Breast epithelium (tissue), 4 donors: ENCODE measurements at regions not wholly inside any gene's neighbourhood (a gene's known extent, or its start where the extent isn't known, plus 50 kb on each side); places are given as distances from the start of the nearest gene placed in this dataset.

Experiments
- DNase-seq, 2 donors: peaks; one replicate each; pipeline ENCODE4 v3.0.0-alpha.2; 2019; ENCODE audit warnings: low spot score in 2 of 2
- H3K27ac ChIP-seq, 2 donors: fragments of 200-600 bp; sonication (generic) in 1 of 2; one replicate each; pipeline ENCODE4 v1.5.1; 2016 to 2019; ENCODE audit warnings: mild to moderate bottlenecking in 1 of 2
- H3K27me3 ChIP-seq, 2 donors: fragments of 200-600 bp; sonication (generic) in 1 of 2; one replicate each; pipeline versions ENCODE4 v1.5.1 to v1.6.0; 2017 to 2019; ENCODE audit warnings: control low read depth in 1 of 2, mild to moderate bottlenecking in 1 of 2
- H3K36me3 ChIP-seq: fragments of 200-600 bp; one replicate; pipeline ENCODE4 v1.5.1; 2019
- H3K4me1 ChIP-seq, 2 donors: fragments of 200-600 bp; sonication (generic); one replicate each; pipeline ENCODE4 v1.5.1; 2016 to 2019; ENCODE audit warnings: control low read depth in 1 of 2
- H3K4me3 ChIP-seq, 3 donors: fragments of 200-600 bp; sonication (generic); 1 replicate in 2 of 3; 2 replicates in 1 of 3; pipeline ENCODE4 v1.5.1; 2016 to 2019; ENCODE audit warnings: mild to moderate bottlenecking in 3 of 3, moderate library complexity in 2 of 3
- H3K9me3 ChIP-seq, 2 donors: fragments of 200-600 bp; sonication (generic) in 1 of 2; one replicate each; pipeline ENCODE4 v1.5.1; 2016 to 2019; ENCODE audit warnings: control low read depth in 1 of 2
- CTCF ChIP-seq, 3 donors: fragments of 450-650 bp; IDR thresholded peaks; one replicate each; pipeline ENCODE4 v1.5.1; 2016 to 2017; ENCODE audit warnings: antibody characterized with exemption in 3 of 3, mild to moderate bottlenecking in 3 of 3, moderate library complexity in 3 of 3
- POLR2A ChIP-seq: fragments of 450-650 bp; IDR thresholded peaks from one replicate; pipeline ENCODE4 v1.6.1; 2016; ENCODE audit warnings: antibody characterized with exemption, mild to moderate bottlenecking, moderate library complexity
- POLR2AphosphoS5 ChIP-seq, 3 donors: sonication (generic); formaldehyde crosslinking; IDR thresholded peaks; one replicate each; pipeline ENCODE4 v1.6.1; 2017; ENCODE audit warnings: antibody characterized with exemption in 3 of 3
- intact Hi-C: fragments of 100-400 bp; cut with DNase I; formaldehyde crosslinking; loops from one replicate; pipeline ENCODE4 v1.15.1; 2023; ENCODE audit warnings: low total_unique reads

DNA sequence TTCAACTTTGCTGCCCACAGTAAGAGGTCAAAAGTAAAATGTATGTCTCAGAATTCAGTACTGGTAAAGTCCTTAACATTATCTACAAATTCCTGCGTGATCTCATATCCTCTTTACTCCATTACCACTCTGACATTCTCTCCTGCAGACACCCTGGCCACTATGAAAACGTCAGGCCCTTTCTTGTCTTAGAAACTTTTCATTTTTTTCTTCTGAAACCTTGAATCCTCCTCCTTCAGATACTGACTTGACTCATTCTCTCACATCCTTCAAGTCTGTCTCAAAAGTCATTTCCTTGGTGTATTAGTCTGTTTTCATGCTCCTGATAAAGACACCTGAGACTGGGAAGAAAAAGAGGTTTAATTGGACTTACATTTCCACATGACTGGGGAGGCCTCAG, 262.3 kb downstream of the POU4F1 start:
- H3K4me3 ChIP-seq: no peak overlapping the region
- no peak overlapping the region for H3K27ac ChIP-seq
- no peaks in the 10 kb centered on the region for H3K27me3 ChIP-seq
- intact Hi-C loops: no loop called here
- no peaks in the 10 kb centered on the region for H3K4me1 ChIP-seq
- TF ChIP-seq POLR2A (no peak), CTCF (IDR thresholded peaks at IDR 0.05) (no peak), POLR2AphosphoS5 (IDR thresholded peaks at IDR 0.05) (no peak)
- no peaks in the 10 kb centered on the region for H3K9me3 ChIP-seq
- no peaks in the 10 kb centered on the region for H3K36me3 ChIP-seq
- no peak for DNase-seq

GRCh38 chr13:78339927-78340326, 263.4 kb downstream of the POU4F1 start:
- Histone ChIP-seq H3K27me3 (no peaks in the 10 kb centered on the region), H3K36me3 (no peaks in the 10 kb centered on the region), H3K9me3 (no peaks in the 10 kb centered on the region), H3K4me3 (no peak overlapping the region), H3K27ac (no peak overlapping the region), H3K4me1 (no peaks in the 10 kb centered on the region)
- no peak for TF ChIP-seq POLR2AphosphoS5 (IDR thresholded peaks at IDR 0.05)
- no peak for TF ChIP-seq CTCF (IDR thresholded peaks at IDR 0.05)
- no peak for TF ChIP-seq POLR2A
- intact Hi-C loops: no loop called here
- DNase-seq: no peak

GRCh38 chr13:78334059-78334458, 269.3 kb downstream of the POU4F1 start:
- intact Hi-C loops: no loop called here

DNA sequence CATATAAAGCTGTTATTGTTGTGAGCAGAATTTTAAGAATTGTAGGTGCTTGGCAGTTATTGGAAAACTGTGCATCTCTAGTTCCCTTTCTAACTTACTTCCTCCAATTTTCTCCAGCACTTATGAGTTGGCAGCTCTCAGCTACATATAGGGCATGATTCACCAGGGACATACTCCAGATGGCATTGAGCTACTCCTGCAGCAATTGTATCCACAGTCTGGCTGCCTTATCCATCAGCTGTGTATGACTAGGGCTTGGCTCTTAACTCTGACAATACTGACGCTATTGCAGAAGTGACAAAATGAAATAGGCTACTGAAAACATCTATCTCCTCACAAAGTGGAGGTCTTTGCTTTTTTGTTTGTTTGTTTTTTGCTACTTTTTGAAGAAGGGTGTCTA, 276.7 kb downstream of the POU4F1 start:
- intact Hi-C loops: loop anchor here (5.0 kb wide), 1 partner anchor 771 kb away; no protein-coding TSS in a partner anchor
- Histone ChIP-seq H3K4me3 (no peak overlapping the region), H3K4me1 (no peaks in the 10 kb centered on the region), H3K36me3 (no peaks in the 10 kb centered on the region), H3K9me3 (no peaks in the 10 kb centered on the region), H3K27ac (no peak overlapping the region), H3K27me3 (no peaks in the 10 kb centered on the region)
- TF ChIP-seq POLR2A (no peak), CTCF (IDR thresholded peaks at IDR 0.05) (no peak), POLR2AphosphoS5 (IDR thresholded peaks at IDR 0.05) (no peak)
- DNase-seq: no peak

More at GRCh38 chr13:78334059-78334458, 269.3 kb downstream of the POU4F1 start:
- H3K4me3 ChIP-seq: no peak overlapping the region
- no peaks in the 10 kb centered on the region for H3K9me3 ChIP-seq
- no peaks in the 10 kb centered on the region for H3K27me3 ChIP-seq
- H3K4me1 ChIP-seq: no peaks in the 10 kb centered on the region
- no peak for DNase-seq
- no peaks in the 10 kb centered on the region for H3K36me3 ChIP-seq
- TF ChIP-seq POLR2A (no peak), POLR2AphosphoS5 (IDR thresholded peaks at IDR 0.05) (no peak), CTCF (IDR thresholded peaks at IDR 0.05) (no peak)
- H3K27ac ChIP-seq: no peak overlapping the region

GRCh38 chr13:78325585-78325984, 277.8 kb downstream of the POU4F1 start:
- Histone ChIP-seq H3K27me3 (no peaks in the 10 kb centered on the region), H3K4me3 (no peak overlapping the region), H3K36me3 (no peaks in the 10 kb centered on the region), H3K27ac (no peak overlapping the region), H3K9me3 (no peaks in the 10 kb centered on the region), H3K4me1 (no peaks in the 10 kb centered on the region)
- no peak for DNase-seq
- intact Hi-C loops: loop anchor here (5.0 kb wide), 1 partner anchor 772 kb away; no protein-coding TSS in a partner anchor
- TF ChIP-seq POLR2AphosphoS5 (IDR thresholded peaks at IDR 0.05) (no peak), CTCF (IDR thresholded peaks at IDR 0.05) (no peak), POLR2A (no peak)
